Trophoblast cell (in vitro differentiated cells and primary cell): ENCODE measurements at regions not wholly inside any gene's neighbourhood (a gene's known extent, or its start where the extent isn't known, plus 50 kb on each side); places are given as distances from the start of the nearest gene placed in this dataset.

ENCODE experiments used
- DNase-seq, 2 donors: peaks; one replicate each; pipeline ENCODE4 v3.0.0-alpha.2; 2016
- H2AFZ ChIP-seq: 2 replicates; pipeline ENCODE4 v1.6.1; 2013; ENCODE audit warnings: low read length, moderate library complexity, mild to moderate bottlenecking; ENCODE audit not compliant: insufficient read depth, poor library complexity
- H2AK5ac ChIP-seq: 2 replicates; pipeline ENCODE4 v1.6.1; 2013; ENCODE audit warnings: mild to moderate bottlenecking, low read length
- H2BK120ac ChIP-seq: 2 replicates; pipeline ENCODE4 v1.6.1; 2013; ENCODE audit warnings: low read length, mild to moderate bottlenecking, moderate library complexity; ENCODE audit not compliant: insufficient read depth, poor library complexity
- H2BK12ac ChIP-seq: 2 replicates; pipeline ENCODE4 v1.6.1; 2013; ENCODE audit warnings: mild to moderate bottlenecking, low read length, moderate library complexity
- H2BK5ac ChIP-seq: 2 replicates; pipeline ENCODE4 v1.6.1; 2013; ENCODE audit warnings: low read length, low read depth, moderate library complexity, mild to moderate bottlenecking; ENCODE audit not compliant: poor library complexity
- H3K14ac ChIP-seq: 2 replicates; pipeline ENCODE4 v1.6.1; 2013; ENCODE audit warnings: mild to moderate bottlenecking, low read length
- H3K18ac ChIP-seq: 2 replicates; pipeline ENCODE4 v1.6.1; 2013; ENCODE audit warnings: mild to moderate bottlenecking, low read length
- H3K23ac ChIP-seq: 2 replicates; pipeline ENCODE4 v1.6.1; 2013; ENCODE audit warnings: low read length
- H3K27ac ChIP-seq: 2 replicates; pipeline ENCODE4 v1.5.1; 2013; ENCODE audit warnings: low read depth, mild to moderate bottlenecking, inconsistent platforms, low read length, moderate library complexity
- H3K27me3 ChIP-seq: 2 replicates; pipeline ENCODE4 v1.6.1; 2013; ENCODE audit warnings: inconsistent platforms, mild to moderate bottlenecking, low read length, moderate library complexity; ENCODE audit not compliant: insufficient read depth
- H3K36me3 ChIP-seq, 2 experiments: 1 replicate in 1 of 2; 2 replicates in 1 of 2; pipeline ENCODE4 v1.6.1; 2013; ENCODE audit warnings: low read length in 2 of 2, mild to moderate bottlenecking in 2 of 2, moderate library complexity in 1 of 2; ENCODE audit not compliant: insufficient read depth in 2 of 2, control insufficient read depth in 1 of 2
- H3K4ac ChIP-seq: 2 replicates; pipeline ENCODE4 v1.6.1; 2013; ENCODE audit warnings: low read depth, mild to moderate bottlenecking, low read length, moderate library complexity
- H3K4me1 ChIP-seq, 2 experiments: 1 replicate in 1 of 2; 2 replicates in 1 of 2; pipeline ENCODE4 v1.6.1; 2013; ENCODE audit warnings: low read length in 2 of 2, mild to moderate bottlenecking in 2 of 2, moderate library complexity in 1 of 2; ENCODE audit not compliant: insufficient read depth in 2 of 2, control insufficient read depth in 1 of 2
- H3K4me2 ChIP-seq: 2 replicates; pipeline ENCODE4 v1.6.1; 2013; ENCODE audit warnings: inconsistent platforms, mild to moderate bottlenecking, low read length, moderate library complexity
- H3K4me3 ChIP-seq: 2 replicates; pipeline ENCODE4 v1.5.1; 2013; ENCODE audit warnings: mild to moderate bottlenecking, low read depth, low read length, inconsistent platforms
- H3K79me1 ChIP-seq: one replicate; pipeline ENCODE4 v1.6.1; 2013; ENCODE audit warnings: low read length
- H3K79me2 ChIP-seq: 2 replicates; pipeline ENCODE4 v1.6.1; 2013; ENCODE audit warnings: low read length, mild to moderate bottlenecking; ENCODE audit not compliant: control insufficient read depth, insufficient read depth, poor library complexity
- H3K9ac ChIP-seq: 2 replicates; pipeline ENCODE4 v1.6.1; 2013; ENCODE audit warnings: mild to moderate bottlenecking, low read length
- H3K9me3 ChIP-seq: 2 replicates; pipeline ENCODE4 v1.6.1; 2013; ENCODE audit warnings: low read depth, mild to moderate bottlenecking, control low read depth, inconsistent platforms, low read length; ENCODE audit not compliant: insufficient read depth
- H4K12ac ChIP-seq: 2 replicates; pipeline ENCODE4 v1.6.1; 2013; ENCODE audit warnings: low read depth, mild to moderate bottlenecking, low read length, moderate library complexity
- H4K8ac ChIP-seq: 2 replicates; pipeline ENCODE4 v1.6.1; 2013; ENCODE audit warnings: low read depth, mild to moderate bottlenecking, low read length, moderate library complexity
- H4K91ac ChIP-seq: one replicate; pipeline ENCODE4 v1.6.1; 2013; ENCODE audit warnings: low read depth, mild to moderate bottlenecking, low read length, moderate library complexity
- WGBS: extraction: QIAGEN DNeasy Blood & Tissue Kit; methylation state at CpG from one replicate; pipeline ENCODE4 v1.1.7; 2013; ENCODE audit warnings: missing lambda C conversion rate; ENCODE audit not compliant: insufficient read length, insufficient coverage; ENCODE audit errors: extremely low coverage; 5-methylcytosine and 5-hydroxymethylcytosine counted together

DNA sequence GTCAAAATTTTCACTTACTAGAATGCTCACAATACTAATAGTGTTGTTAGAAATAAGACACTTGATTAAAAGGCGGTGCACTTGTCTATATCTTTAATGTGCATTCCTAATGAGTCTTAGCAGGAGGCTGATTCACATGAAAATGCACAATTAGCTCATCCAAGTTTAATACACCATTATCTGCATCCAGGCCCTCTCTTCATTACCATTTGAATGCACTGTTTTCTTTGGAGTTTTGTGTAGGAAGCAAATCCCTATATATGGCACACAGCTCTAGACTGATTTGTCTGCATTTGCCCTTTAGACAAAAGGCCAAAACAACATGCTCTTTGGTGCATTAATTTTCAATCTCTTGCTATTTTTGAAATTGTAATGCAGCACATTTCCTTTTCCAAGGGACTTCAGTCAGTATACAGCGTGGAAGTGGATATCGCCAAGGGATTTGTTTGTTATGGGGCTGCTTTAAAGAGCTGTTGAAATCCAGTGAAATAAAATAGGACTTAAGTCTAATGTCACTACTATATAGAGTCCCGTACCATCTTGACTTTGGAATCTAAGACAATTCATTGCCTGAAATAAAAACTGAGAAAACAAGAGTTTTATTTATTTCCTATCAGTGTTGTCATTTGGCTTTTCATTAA is 257.6 kb upstream of the CPHXL start:
- Histone ChIP-seq H2BK120ac (no peak overlapping the region), H3K79me2 (no peaks in the 10 kb centered on the region), H3K14ac (no peak overlapping the region)

DNA sequence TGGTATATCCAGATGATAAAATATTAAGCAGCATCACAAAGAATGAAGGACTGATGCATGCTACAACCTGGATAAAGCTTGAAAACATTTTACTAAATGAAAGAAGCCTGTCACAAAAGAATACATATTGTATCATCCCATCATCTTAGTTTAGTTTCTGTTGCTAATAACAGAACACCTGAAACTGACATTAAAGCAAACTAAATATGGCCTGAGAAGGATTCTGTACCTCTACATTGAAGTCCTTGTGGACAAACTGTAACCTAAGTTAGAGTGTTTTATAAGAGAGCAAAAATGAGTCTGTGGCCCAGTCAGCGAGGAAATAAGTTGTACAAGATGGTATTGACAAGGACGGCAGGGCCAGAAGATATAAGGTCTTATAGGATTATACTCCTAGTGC is 261.0 kb upstream of the CPHXL start:
- Histone ChIP-seq H2AK5ac (no peak overlapping the region), H3K4me3 (no peak overlapping the region), H3K4me2 (no peak overlapping the region), H3K79me2 (no peaks in the 10 kb centered on the region), H4K12ac (no peak overlapping the region), H3K4ac (no peak overlapping the region), H3K9me3 (no peaks in the 10 kb centered on the region), H3K9ac (no peak overlapping the region), H4K8ac (no peak overlapping the region), H3K23ac (no peak overlapping the region), H3K18ac (no peak overlapping the region), H4K91ac (no peak overlapping the region), H2BK12ac (no peak overlapping the region), H3K4me1 (no peaks in the 10 kb centered on the region), H3K36me3 (no peaks in the 10 kb centered on the region), H3K27me3 (no peaks in the 10 kb centered on the region), H3K79me1 (no peaks in the 10 kb centered on the region), H3K14ac (no peak overlapping the region), H2BK120ac (no peak overlapping the region), H2AFZ (no peak overlapping the region), H3K27ac (no peak overlapping the region), H2BK5ac (no peak overlapping the region)
- no peak for DNase-seq
- WGBS: no CpG with 5 or more reads among the region's 2 CpGs

More for the DNA sequence above, 257.6 kb upstream of the CPHXL start:
- Histone ChIP-seq H3K18ac (no peak overlapping the region), H4K91ac (no peak overlapping the region), H2AK5ac (no peak overlapping the region), H3K4me2 (no peak overlapping the region), H2AFZ (no peak overlapping the region), H3K4me3 (no peak overlapping the region), H3K9me3 (no peaks in the 10 kb centered on the region), H4K8ac (no peak overlapping the region), H3K23ac (no peak overlapping the region), H3K79me1 (no peaks in the 10 kb centered on the region), H3K4ac (no peak overlapping the region), H3K27ac (no peak overlapping the region), H3K9ac (no peak overlapping the region), H2BK12ac (no peak overlapping the region), H4K12ac (no peak overlapping the region), H2BK5ac (no peak overlapping the region), H3K27me3 (no peaks in the 10 kb centered on the region), H3K4me1 (no peaks in the 10 kb centered on the region), H3K36me3 (no peaks in the 10 kb centered on the region)
- WGBS: no CpG with 5 or more reads among the region's 4 CpGs
- DNase-seq: no peak

DNA sequence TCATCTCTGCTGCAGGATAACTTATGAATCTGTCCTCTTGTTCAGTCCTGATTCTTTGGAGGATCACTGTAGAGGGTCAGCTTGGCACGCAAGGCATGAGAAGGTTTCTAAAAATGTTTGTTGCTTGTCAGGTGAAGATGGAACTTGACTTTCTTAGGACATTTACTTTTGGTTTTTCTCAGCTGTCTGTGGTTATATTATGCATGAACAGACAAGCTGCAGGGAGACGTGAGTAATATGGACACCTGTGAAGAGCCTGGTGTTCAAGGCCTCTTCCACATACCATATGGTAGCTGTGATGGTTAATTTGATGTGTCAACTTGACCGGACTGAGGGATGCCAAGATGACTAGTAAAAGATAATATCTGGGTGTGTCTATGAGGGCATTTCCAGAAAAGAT is 270.2 kb upstream of the CPHXL start:
- no peak overlapping the region for H3K23ac ChIP-seq
- no peak overlapping the region for H4K8ac ChIP-seq
- H3K79me1 ChIP-seq: no peaks in the 10 kb centered on the region
- H3K27me3 ChIP-seq: no peaks in the 10 kb centered on the region
- no peak overlapping the region for H4K12ac ChIP-seq
- H3K9ac ChIP-seq: no peak overlapping the region
- no peak overlapping the region for H3K14ac ChIP-seq
- H2AFZ ChIP-seq: no peak overlapping the region
- H4K91ac ChIP-seq: no peak overlapping the region
- no peak for DNase-seq
- no peak overlapping the region for H2BK12ac ChIP-seq
- no peak overlapping the region for H2BK120ac ChIP-seq
- H3K36me3 ChIP-seq: no peaks in the 10 kb centered on the region
- H3K4me3 ChIP-seq: no peak overlapping the region
- H3K9me3 ChIP-seq: no peaks in the 10 kb centered on the region
- H3K79me2 ChIP-seq: no peaks in the 10 kb centered on the region
- no peak overlapping the region for H3K27ac ChIP-seq
- no peak overlapping the region for H3K4me2 ChIP-seq
- no peak overlapping the region for H3K18ac ChIP-seq
- WGBS: no CpG with 5 or more reads among the region's 3 CpGs
- no peak overlapping the region for H2BK5ac ChIP-seq
- no peak overlapping the region for H3K4ac ChIP-seq
- no peaks in the 10 kb centered on the region for H3K4me1 ChIP-seq
- no peak overlapping the region for H2AK5ac ChIP-seq

DNA sequence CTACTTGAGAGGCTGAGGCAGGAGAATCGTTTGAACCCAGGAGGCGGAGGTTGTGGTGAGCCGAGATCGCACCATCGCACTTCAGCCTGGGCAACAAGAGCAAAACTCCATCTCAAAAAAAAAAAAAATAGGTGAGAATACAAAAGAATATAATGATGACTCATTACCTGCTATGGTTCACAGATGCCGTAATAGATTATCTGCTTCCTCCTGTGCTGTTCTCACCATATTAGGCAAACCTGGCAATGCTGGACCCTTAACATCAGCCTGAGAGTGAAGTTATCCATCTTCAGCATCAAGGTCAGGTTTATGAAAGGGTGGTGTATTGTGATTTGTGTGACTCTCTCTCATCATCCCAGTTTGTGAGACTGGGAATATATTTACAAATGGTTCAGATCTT is 271.3 kb upstream of the CPHXL start:
- no peak overlapping the region for H3K4ac ChIP-seq

More for the DNA sequence above, 271.3 kb upstream of the CPHXL start:
- Histone ChIP-seq H2BK120ac (no peak overlapping the region), H3K27ac (no peak overlapping the region), H3K9ac (no peak overlapping the region), H3K14ac (no peak overlapping the region), H2BK5ac (no peak overlapping the region), H2AFZ (no peak overlapping the region), H4K91ac (no peak overlapping the region), H3K4me2 (no peak overlapping the region), H4K8ac (no peak overlapping the region), H3K79me1 (no peaks in the 10 kb centered on the region), H3K79me2 (no peaks in the 10 kb centered on the region), H3K9me3 (no peaks in the 10 kb centered on the region), H3K36me3 (no peaks in the 10 kb centered on the region), H2AK5ac (no peak overlapping the region), H3K4me1 (no peaks in the 10 kb centered on the region), H3K18ac (no peak overlapping the region), H3K4me3 (no peak overlapping the region), H3K27me3 (no peaks in the 10 kb centered on the region), H4K12ac (no peak overlapping the region), H3K23ac (no peak overlapping the region), H2BK12ac (no peak overlapping the region)
- WGBS: no CpG with 5 or more reads among the region's 6 CpGs
- no peak for DNase-seq
